ENCODE measurements at regions not wholly inside any gene's neighbourhood (a gene's known extent, or its start where the extent isn't known, plus 50 kb on each side); places are given as distances from the start of the nearest gene placed in this dataset.

GRCh38 chr7:97671571-97671970, 60.3 kb upstream of the TAC1 start:
- no peak for FAIRE-seq
- CTCF ChIA-PET (ENCODE audit: partially characterized antibody): interaction anchor here (1.1 kb wide), 1 partner anchor 9 kb away, joined by 4 read pairs; no protein-coding TSS in a partner anchor
- no peak overlapping the region for H2AK5ac ChIP-seq (ENCODE audit: low read depth, low read length)

More at GRCh38 chr7:97671571-97671970, 60.3 kb upstream of the TAC1 start:
- H2BK12ac ChIP-seq (ENCODE audit: low read depth, low read length): no peak overlapping the region
- H4K8ac ChIP-seq (ENCODE audit: extremely low read depth, insufficient read depth, low read length): no peak overlapping the region
- H3K36me3 ChIP-seq (ENCODE audit: control insufficient read depth in 2 of 4, insufficient read depth in 4 of 4, low read length in 3 of 4): no peaks in the 10 kb centered on the region
- no peaks in the 10 kb centered on the region for H3K23me2 ChIP-seq (ENCODE audit: low read depth, low read length)
- H4K91ac ChIP-seq (replicated peaks; ENCODE audit: insufficient read length, low read length): no peak overlapping the region
- no peaks in the 10 kb centered on the region for H3K9me3 ChIP-seq (ENCODE audit: insufficient read depth in 2 of 2, low read depth in 1 of 2, low read length in 1 of 2)
- H2BK20ac ChIP-seq (ENCODE audit: low read length): no peak overlapping the region
- no peak overlapping the region for H3K4me3 ChIP-seq (ENCODE audit: extremely low read depth in 1 of 4, insufficient read depth in 2 of 4, low read depth in 3 of 4, low read length in 4 of 4)
- H3K9ac ChIP-seq (replicated peaks in 1 of 4; ENCODE audit: extremely low read depth in 1 of 4, low read depth in 3 of 4, low read length in 3 of 4): no peak overlapping the region
- H3K18ac ChIP-seq (ENCODE audit: extremely low read depth, low read length): no peak overlapping the region
- H3K14ac ChIP-seq (ENCODE audit: insufficient read length): no peak overlapping the region
- no peaks in the 10 kb centered on the region for H3K79me1 ChIP-seq (ENCODE audit: low read depth, low read length)
- no peak overlapping the region for H2BK15ac ChIP-seq (ENCODE audit: low read length)
- no peak overlapping the region for H3K23ac ChIP-seq (ENCODE audit: insufficient read length)
- H2AFZ ChIP-seq (ENCODE audit: low read length): no peak overlapping the region
- no peak for DNase-seq (ENCODE audit: low read depth in 1 of 2, low spot score in 2 of 2)
- H3K56ac ChIP-seq (replicated peaks; ENCODE audit: insufficient read length, low read depth, low read length): no peak overlapping the region
- POLR2A ChIA-PET (ENCODE audit: partially characterized antibody): no interaction called here
- H3K4ac ChIP-seq (replicated peaks; ENCODE audit: insufficient read length, low read depth, low read length): no peak overlapping the region
- H3K79me2 ChIP-seq (ENCODE audit: control insufficient read depth in 1 of 2, insufficient read depth in 2 of 2, low read length in 2 of 2): no peaks in the 10 kb centered on the region
- H2BK120ac ChIP-seq (replicated peaks; ENCODE audit: low read depth, low read length): no peak overlapping the region
- H3K27me3 ChIP-seq (replicated peaks in 1 of 4; ENCODE audit: control insufficient read depth in 3 of 4, extremely low read depth in 1 of 4, insufficient read depth in 3 of 4, low read length in 3 of 4): no peaks in the 10 kb centered on the region
- H4K5ac ChIP-seq (ENCODE audit: insufficient read length, low read depth, low read length): no peak overlapping the region
- H3K27ac ChIP-seq (ENCODE audit: low read depth, low read length): no peak overlapping the region
- H4K20me1 ChIP-seq (replicated peaks in 1 of 2; ENCODE audit: control insufficient read depth in 1 of 2, insufficient read depth in 2 of 2, low read length in 2 of 2): no peaks in the 10 kb centered on the region
- no peak overlapping the region for H2BK5ac ChIP-seq (ENCODE audit: low read depth, low read length)
- H3K4me2 ChIP-seq (ENCODE audit: insufficient read depth in 1 of 2, low read depth in 2 of 2, low read length in 2 of 2): no peak overlapping the region
- TF ChIP-seq EGR1 (IDR thresholded peaks at IDR 0.05; ENCODE audit: borderline replicate concordance, low read depth, low read length): no peak
- no peak for TF ChIP-seq JUN (IDR thresholded peaks at IDR 0.05; ENCODE audit: low read depth, low read length)
- no peak for TF ChIP-seq GTF2F1 (IDR thresholded peaks at IDR 0.05; ENCODE audit: borderline replicate concordance, low read depth, low read length)
- no peak for TF ChIP-seq ATF3 (IDR thresholded peaks at IDR 0.05; ENCODE audit: insufficient read depth, low read depth, low read length)
- no peak for TF ChIP-seq TAF1 (IDR thresholded peaks at IDR 0.05; ENCODE audit: low read depth, low read length)
- TF ChIP-seq NANOG (IDR thresholded peaks at IDR 0.05; ENCODE audit: insufficient read depth, low read depth, low read length, poor library complexity, severe bottlenecking): no peak
- TF ChIP-seq PHF8 (conservative IDR thresholded peaks at IDR 0.05; ENCODE audit: low read depth, low read length): no peak
- no peak for TF ChIP-seq BACH1 (IDR thresholded peaks at IDR 0.05; ENCODE audit: low read length)
- no peak for TF ChIP-seq POLR2A (IDR thresholded peaks at IDR 0.05; ENCODE audit: control extremely low read depth in 1 of 2, low read depth in 2 of 2, low read length in 2 of 2)
- no peak for TF ChIP-seq RAD21 (IDR thresholded peaks at IDR 0.05 in 1 of 2, conservative IDR thresholded peaks at IDR 0.05 in 1 of 2; ENCODE audit: low read depth in 2 of 2, low read length in 2 of 2)
- TF ChIP-seq SIX5 (IDR thresholded peaks at IDR 0.05; ENCODE audit: low read depth, low read length): no peak
- no peak for TF ChIP-seq BCL11A (IDR thresholded peaks at IDR 0.05; ENCODE audit: low read depth in 2 of 2, low read length in 2 of 2)
- H3K4me1 ChIP-seq (replicated peaks in 1 of 4; ENCODE audit: control insufficient read depth in 3 of 4, insufficient read depth in 4 of 4, low read length in 3 of 4): peaks cover 0 to 2% (median 0%) of the 10 kb centered on the region in 4 experiments; a peak in 1 of 7 replicates
